HG03280 (cell line): ENCODE measurements at regions not wholly inside any gene's neighbourhood (a gene's known extent, or its start where the extent isn't known, plus 50 kb on each side); places are given as distances from the start of the nearest gene placed in this dataset.

ENCODE experiments used
- ATAC-seq: cut with Tn5 transposase; IDR thresholded peaks from one replicate; pipeline ENCODE4 v1.9.1; 2021; ENCODE audit warnings: mild to moderate bottlenecking, moderate library complexity; ENCODE audit not compliant: unreplicated experiment

GRCh38 chr1:59105548-59106507, 191.1 kb upstream of the FGGY start:
- ATAC-seq, result no peak

- no peak for ATAC-seq
These were observed 189.4 kb upstream of the FGGY start for GRCh38 chr1:59107516-59107915.

GRCh38 chr1:59107916-59108315, 189.0 kb upstream of the FGGY start:
- ATAC-seq, result no peak

- no peak for ATAC-seq
These were observed 188.2 kb upstream of the FGGY start for GRCh38 chr1:59108481-59109317.

GRCh38 chr1:59110271-59110670, 186.6 kb upstream of the FGGY start:
- ATAC-seq, result no peak

GRCh38 chr1:59113876-59114457, 182.9 kb upstream of the FGGY start:
- ATAC-seq, result no peak

- no peak for ATAC-seq
These were observed 181.0 kb upstream of the FGGY start for GRCh38 chr1:59115865-59116264.

- no peak for ATAC-seq
These were observed 179.9 kb upstream of the FGGY start for GRCh38 chr1:59116920-59117542.

GRCh38 chr1:59122527-59122926, 174.4 kb upstream of the FGGY start:
- no peak for ATAC-seq

- ATAC-seq, result no peak
These were observed 173.7 kb upstream of the FGGY start for GRCh38 chr1:59123081-59123681.

GRCh38 chr1:59124166-59124565, 172.7 kb upstream of the FGGY start:
- ATAC-seq, result no peak

- ATAC-seq, result no peak
These were observed 171.7 kb upstream of the FGGY start for GRCh38 chr1:59125154-59125553.

GRCh38 chr1:59125676-59126320, 171.1 kb upstream of the FGGY start:
- no peak for ATAC-seq

GRCh38 chr1:59126366-59126765, 170.5 kb upstream of the FGGY start:
- ATAC-seq, result no peak

GRCh38 chr1:59128239-59128736, 168.6 kb upstream of the FGGY start:
- ATAC-seq, result no peak

- ATAC-seq, result no peak
These were observed 168.1 kb upstream of the FGGY start for GRCh38 chr1:59128784-59129227.

- no peak for ATAC-seq
These were observed 164.6 kb upstream of the FGGY start for GRCh38 chr1:59132295-59132694.

- no peak for ATAC-seq
These were observed 162.9 kb upstream of the FGGY start for GRCh38 chr1:59133997-59134396.

GRCh38 chr1:59135761-59136255, 161.1 kb upstream of the FGGY start:
- ATAC-seq, result no peak
